ENCODE measurements at regions not wholly inside any gene's neighbourhood (a gene's known extent, or its start where the extent isn't known, plus 50 kb on each side); places are given as distances from the start of the nearest gene placed in this dataset.

GRCh38 chr3:67920311-67920710 is 265.9 kb upstream of the SUCLG2 start:
- peaks cover 0 to 8% (median 0%) of the 10 kb centered on the region in 4 donors for H3K9me3 ChIP-seq
- no peaks in the 10 kb centered on the region for H3K27me3 ChIP-seq
- TF ChIP-seq CTCF (IDR thresholded peaks at IDR 0.05), result no peak
- TF ChIP-seq EP300 (IDR thresholded peaks at IDR 0.05), result no peak
- no peak overlapping the region for H3K4me3 ChIP-seq
- H3K27ac ChIP-seq, result no peak overlapping the region
- no peaks in the 10 kb centered on the region for H3K36me3 ChIP-seq
- H3K4me1 ChIP-seq, result no peaks in the 10 kb centered on the region
- no peak for DNase-seq (ENCODE audit: low spot score in 2 of 2)
- 88 to 92% methylated on average over 1 of the region's 1 CpG for WGBS, 2 donors

- no peaks in the 10 kb centered on the region for H3K27me3 ChIP-seq
- TF ChIP-seq POLR2A (IDR thresholded peaks at IDR 0.05) (no peak), EP300 (IDR thresholded peaks at IDR 0.05) (no peak), CTCF (IDR thresholded peaks at IDR 0.05) (no peak)
- H3K4me1 ChIP-seq, result no peaks in the 10 kb centered on the region
- 94 to 95% methylated on average over 5 of the region's 5 CpGs for WGBS, 2 donors
- H3K9me3 ChIP-seq, result no peaks in the 10 kb centered on the region
- DNase-seq (ENCODE audit: low spot score in 2 of 2), result no peak
- no peak overlapping the region for H3K4me3 ChIP-seq
- no peaks in the 10 kb centered on the region for H3K36me3 ChIP-seq
- H3K27ac ChIP-seq, result no peak overlapping the region
These were observed 261.9 kb upstream of the SUCLG2 start for GRCh38 chr3:67916353-67916752.

- DNase-seq (ENCODE audit: low spot score in 2 of 2), result no peak
- no peaks in the 10 kb centered on the region for H3K36me3 ChIP-seq
- 38 to 56% methylated on average over 1 of the region's 1 CpG for WGBS, 2 donors
- H3K9me3 ChIP-seq, result no peaks in the 10 kb centered on the region
- H3K4me1 ChIP-seq, result no peaks in the 10 kb centered on the region
- no peak overlapping the region for H3K4me3 ChIP-seq
- H3K27me3 ChIP-seq, result peaks cover 0 to 2% of the 10 kb centered on the region in 2 donors
- H3K27ac ChIP-seq, result no peak overlapping the region
- TF ChIP-seq CTCF (IDR thresholded peaks at IDR 0.05), result no peak
- no peak for TF ChIP-seq POLR2A (IDR thresholded peaks at IDR 0.05)
- no peak for TF ChIP-seq EP300 (IDR thresholded peaks at IDR 0.05)
These were observed 253.3 kb upstream of the SUCLG2 start for GRCh38 chr3:67907735-67908134.

- no peaks in the 10 kb centered on the region for H3K4me1 ChIP-seq
- no peaks in the 10 kb centered on the region for H3K36me3 ChIP-seq
- no peak overlapping the region for H3K4me3 ChIP-seq
- TF ChIP-seq EP300 (IDR thresholded peaks at IDR 0.05) (no peak), CTCF (IDR thresholded peaks at IDR 0.05) (no peak), POLR2A (IDR thresholded peaks at IDR 0.05) (no peak)
- no peaks in the 10 kb centered on the region for H3K9me3 ChIP-seq
- H3K27ac ChIP-seq, result no peak overlapping the region
- peaks cover 0 to 2% of the 10 kb centered on the region in 2 donors for H3K27me3 ChIP-seq
- DNase-seq (ENCODE audit: low spot score in 2 of 2), result no peak
- 51 to 62% methylated on average over 4 of the region's 4 CpGs for WGBS, 2 donors
These were observed 251.8 kb upstream of the SUCLG2 start for GRCh38 chr3:67906261-67906660.

GRCh38 chr3:67901681-67902080 is 247.3 kb upstream of the SUCLG2 start:
- H3K4me3 ChIP-seq, result no peak overlapping the region
- no peak for TF ChIP-seq POLR2A (IDR thresholded peaks at IDR 0.05)
- no peak for TF ChIP-seq CTCF (IDR thresholded peaks at IDR 0.05)
- no peak for TF ChIP-seq EP300 (IDR thresholded peaks at IDR 0.05)

More at GRCh38 chr3:67901681-67902080, 247.3 kb upstream of the SUCLG2 start:
- Histone ChIP-seq H3K27ac (no peak overlapping the region), H3K4me1 (no peaks in the 10 kb centered on the region), H3K36me3 (no peaks in the 10 kb centered on the region), H3K9me3 (no peaks in the 10 kb centered on the region), H3K27me3 (no peaks in the 10 kb centered on the region)
- no peak for DNase-seq (ENCODE audit: low spot score in 2 of 2)
- WGBS, 2 donors, result 77 to 92% methylated on average over 1 of the region's 1 CpG

All from tibial nerve (tissue), 4 donors.